Esophagus squamous epithelium (tissue), 5 donors: ENCODE measurements at regions not wholly inside any gene's neighbourhood (a gene's known extent, or its start where the extent isn't known, plus 50 kb on each side); places are given as distances from the start of the nearest gene placed in this dataset.

Source experiments
- DNase-seq: peaks from one replicate; lab custom pipeline; 2025; lab: John Stamatoyannopoulos, UW
- H3K27ac ChIP-seq, 4 donors: fragments of 200-600 bp; sonication (generic); one replicate each; pipeline ENCODE4 v1.5.1; 2016 to 2019; ENCODE audit warnings: mild to moderate bottlenecking in 1 of 4
- H3K27me3 ChIP-seq, 4 donors: fragments of 200-600 bp; sonication (generic); 1 replicate in 3 of 4; 2 replicates in 1 of 4; pipeline versions ENCODE4 v1.5.1 to v1.6.0; 2017 to 2021; ENCODE audit warnings: antibody characterized with exemption in 1 of 4
- H3K36me3 ChIP-seq, 3 donors: fragments of 200-600 bp; sonication (generic); one replicate each; pipeline ENCODE4 v1.5.1; 2016 to 2019
- H3K4me1 ChIP-seq, 3 donors: fragments of 200-600 bp; sonication (generic); one replicate each; pipeline ENCODE4 v1.5.1; 2017 to 2019
- H3K4me3 ChIP-seq, 4 donors: fragments of 200-600 bp; sonication (generic); 1 replicate in 3 of 4; 2 replicates in 1 of 4; pipeline ENCODE4 v1.5.1; 2016 to 2019; ENCODE audit warnings: mild to moderate bottlenecking in 2 of 4, moderate library complexity in 1 of 4
- H3K9me3 ChIP-seq, 3 donors: fragments of 200-600 bp; sonication (generic); one replicate each; pipeline ENCODE4 v1.5.1; 2016 to 2019
- POLR2A ChIP-seq, 4 donors: fragments of 450-650 bp; IDR thresholded peaks; one replicate each; pipeline ENCODE4 v1.6.1; 2017; ENCODE audit warnings: antibody characterized with exemption in 4 of 4, mild to moderate bottlenecking in 4 of 4, moderate library complexity in 3 of 4
- WGBS, 2 donors: methylation state at CpG; one replicate each; pipeline ENCODE4 v1.1.5; 2018; 5-methylcytosine and 5-hydroxymethylcytosine counted together
- intact Hi-C: fragments of 100-400 bp; cut with DNase I; formaldehyde crosslinking; loops from one replicate; pipeline ENCODE4 v1.15.0; 2022
- TF ChIP-seq, protein P1 (sequence below), 6 experiments: fragments of 450-650 bp in 4 of 6; fragments of 200-600 bp in 2 of 6; sonication (generic) in 2 of 6; IDR thresholded peaks; one replicate each; pipeline ENCODE4 v1.5.1; 2016 to 2019; ENCODE audit warnings: antibody characterized with exemption in 6 of 6, mild to moderate bottlenecking in 4 of 6, moderate library complexity in 4 of 6
- donor health status: DM: yes; HTN: yes; CAD: no.

DNA sequence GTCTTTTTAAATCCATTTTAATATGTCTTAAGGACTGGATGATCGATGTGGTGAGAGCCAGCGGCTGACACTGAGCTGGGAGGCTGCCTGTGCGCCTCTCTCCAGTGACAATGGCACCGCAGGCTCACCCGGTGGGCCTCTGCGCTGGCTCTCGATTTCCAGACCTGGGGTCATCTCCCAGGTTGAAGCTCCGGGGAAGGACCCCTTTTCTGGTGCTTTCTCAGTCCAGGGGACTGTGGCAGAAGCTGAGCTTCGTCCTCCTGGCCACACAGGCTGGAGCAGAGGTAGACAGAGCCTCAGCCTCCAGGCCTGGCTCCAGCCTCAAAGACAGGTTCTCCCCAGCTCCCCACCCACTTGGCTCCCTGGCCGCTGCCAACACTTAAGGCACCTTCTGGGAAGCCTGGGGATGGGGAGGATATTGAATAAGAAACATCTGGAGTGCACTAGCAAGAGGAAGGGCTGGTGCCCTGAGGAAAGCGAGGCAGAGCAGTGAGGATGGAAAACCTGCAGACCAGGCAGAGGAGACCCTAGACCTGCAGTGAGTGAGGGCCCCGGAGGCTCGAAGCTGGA is 154.2 kb upstream of the SMAD3 start:
- intact Hi-C loops = no loop called here
- Histone ChIP-seq H3K4me3 (no peak overlapping the region), H3K27ac (no peak overlapping the region), H3K4me1 (peaks cover 9 to 20% (median 10%) of the 10 kb centered on the region in 3 donors), H3K36me3 (no peaks in the 10 kb centered on the region), H3K9me3 (no peaks in the 10 kb centered on the region), H3K27me3 (peaks cover 0 to 8% (median 0%) of the 10 kb centered on the region in 4 donors)
- 78 to 83% methylated on average over 6 to 13 of the region's 13 CpGs for WGBS, 2 donors
- TF ChIP-seq POLR2A (IDR thresholded peaks at IDR 0.05) = no peak
- TF ChIP-seq, protein P1, sequence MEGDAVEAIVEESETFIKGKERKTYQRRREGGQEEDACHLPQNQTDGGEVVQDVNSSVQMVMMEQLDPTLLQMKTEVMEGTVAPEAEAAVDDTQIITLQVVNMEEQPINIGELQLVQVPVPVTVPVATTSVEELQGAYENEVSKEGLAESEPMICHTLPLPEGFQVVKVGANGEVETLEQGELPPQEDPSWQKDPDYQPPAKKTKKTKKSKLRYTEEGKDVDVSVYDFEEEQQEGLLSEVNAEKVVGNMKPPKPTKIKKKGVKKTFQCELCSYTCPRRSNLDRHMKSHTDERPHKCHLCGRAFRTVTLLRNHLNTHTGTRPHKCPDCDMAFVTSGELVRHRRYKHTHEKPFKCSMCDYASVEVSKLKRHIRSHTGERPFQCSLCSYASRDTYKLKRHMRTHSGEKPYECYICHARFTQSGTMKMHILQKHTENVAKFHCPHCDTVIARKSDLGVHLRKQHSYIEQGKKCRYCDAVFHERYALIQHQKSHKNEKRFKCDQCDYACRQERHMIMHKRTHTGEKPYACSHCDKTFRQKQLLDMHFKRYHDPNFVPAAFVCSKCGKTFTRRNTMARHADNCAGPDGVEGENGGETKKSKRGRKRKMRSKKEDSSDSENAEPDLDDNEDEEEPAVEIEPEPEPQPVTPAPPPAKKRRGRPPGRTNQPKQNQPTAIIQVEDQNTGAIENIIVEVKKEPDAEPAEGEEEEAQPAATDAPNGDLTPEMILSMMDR (IDR thresholded peaks at IDR 0.05) = no peak
- no peak for DNase-seq

DNA sequence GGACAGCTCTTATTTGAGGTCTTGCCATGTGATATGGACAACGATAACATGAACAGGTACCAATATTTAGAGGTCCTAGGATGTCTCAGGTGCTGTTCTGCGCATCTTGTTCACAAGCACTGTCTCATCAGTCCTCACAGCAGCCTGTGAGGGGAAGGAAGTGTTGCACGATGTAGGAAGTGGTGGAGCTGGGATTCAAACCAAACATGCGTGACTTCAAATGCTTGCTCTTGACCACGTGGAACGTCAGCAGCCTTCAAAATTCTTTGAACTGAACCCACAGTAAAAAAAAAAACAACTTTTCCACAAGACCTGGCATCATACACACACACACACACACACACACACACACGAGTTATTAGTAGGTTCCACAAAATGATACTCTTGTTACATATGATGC is 153.4 kb upstream of the SMAD3 start:
- peaks cover 9 to 20% (median 10%) of the 10 kb centered on the region in 3 donors for H3K4me1 ChIP-seq
- WGBS, 2 donors = 40 to 66% methylated on average over 7 of the region's 7 CpGs
- no peak overlapping the region for H3K27ac ChIP-seq
- TF ChIP-seq, protein P1 (IDR thresholded peaks at IDR 0.05) = no peak
- TF ChIP-seq POLR2A (IDR thresholded peaks at IDR 0.05) = no peak
- H3K27me3 ChIP-seq = peaks cover 0 to 8% (median 0%) of the 10 kb centered on the region in 4 donors
- no peaks in the 10 kb centered on the region for H3K36me3 ChIP-seq
- H3K4me3 ChIP-seq = no peak overlapping the region
- no peaks in the 10 kb centered on the region for H3K9me3 ChIP-seq
- DNase-seq = no peak
- intact Hi-C loops = no loop called here

DNA sequence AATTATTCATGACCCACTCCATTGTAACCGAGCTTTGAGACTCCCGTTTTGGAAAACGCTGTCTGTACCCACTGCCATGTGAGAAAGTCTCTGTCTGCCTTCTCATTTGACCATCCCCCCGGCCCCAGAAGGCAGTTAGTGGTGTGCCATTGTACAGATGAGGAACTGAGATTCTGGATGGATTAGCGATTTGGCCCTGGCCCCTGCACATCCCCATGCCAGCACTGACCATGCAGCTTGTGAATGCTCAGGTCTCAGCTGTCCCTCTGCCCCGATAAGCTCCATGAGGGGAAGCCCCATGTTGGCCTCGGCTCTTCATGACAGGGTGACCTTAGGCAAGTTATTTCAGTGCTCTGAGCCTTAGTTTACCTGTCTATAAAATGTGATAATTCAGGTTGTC is 153.0 kb upstream of the SMAD3 start:
- 60 to 70% methylated on average over 5 of the region's 7 CpGs for WGBS, 2 donors
- Histone ChIP-seq H3K4me3 (no peak overlapping the region), H3K27ac (no peak overlapping the region), H3K9me3 (no peaks in the 10 kb centered on the region), H3K36me3 (no peaks in the 10 kb centered on the region), H3K4me1 (peaks cover 9 to 17% (median 10%) of the 10 kb centered on the region in 3 donors), H3K27me3 (peaks cover 0 to 8% (median 0%) of the 10 kb centered on the region in 4 donors)
- no peak for TF ChIP-seq POLR2A (IDR thresholded peaks at IDR 0.05)
- TF ChIP-seq, protein P1 (IDR thresholded peaks at IDR 0.05) = no peak
- intact Hi-C loops = no loop called here
- no peak for DNase-seq

DNA sequence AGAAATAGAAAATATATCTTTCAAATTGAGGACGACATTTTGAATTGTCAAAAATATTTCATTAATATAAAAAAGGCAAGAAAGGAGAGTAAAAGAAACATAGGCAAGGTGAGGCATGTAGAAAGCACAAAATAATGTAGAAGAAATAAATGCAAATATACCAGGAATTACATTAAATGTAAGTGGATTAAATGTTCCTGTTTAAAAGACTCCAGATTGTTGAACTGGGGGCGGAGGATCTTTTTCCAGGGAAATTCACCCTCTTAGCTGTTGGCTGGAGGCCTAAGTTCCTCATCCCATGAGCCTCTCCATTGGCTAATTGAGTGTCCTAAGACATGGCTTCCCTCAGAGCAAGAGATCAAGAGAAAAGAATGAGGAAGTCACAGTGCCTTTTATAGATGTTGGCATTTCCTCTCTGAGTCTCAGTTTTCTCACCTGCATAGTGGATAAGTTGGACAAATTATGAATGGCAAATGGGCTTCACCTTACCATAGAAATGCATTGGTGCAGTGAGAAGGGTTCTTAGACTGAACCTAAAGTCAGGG is 147.4 kb upstream of the SMAD3 start:
- H3K36me3 ChIP-seq = no peaks in the 10 kb centered on the region
- H3K4me1 ChIP-seq = peaks cover 0 to 14% (median 4%) of the 10 kb centered on the region in 3 donors

DNA sequence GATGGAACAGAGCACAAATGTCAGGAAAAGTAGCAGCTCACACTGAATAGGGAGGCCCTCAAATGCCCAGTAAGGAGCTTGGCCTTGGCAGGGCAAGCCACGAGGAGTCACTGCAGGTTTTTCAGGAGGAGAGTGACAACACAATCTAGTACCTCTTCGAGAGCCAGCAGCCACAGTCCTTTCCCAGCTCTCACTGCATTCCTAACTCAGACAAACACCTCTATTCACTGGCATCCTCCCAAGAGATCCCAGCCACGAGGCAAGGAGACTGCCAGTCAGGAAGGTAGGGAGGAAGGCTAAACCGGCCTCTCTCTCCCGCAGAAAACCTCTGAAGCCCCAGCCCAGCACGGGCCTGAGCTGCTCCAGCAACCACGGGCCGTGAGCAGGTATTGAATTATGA is 146.0 kb upstream of the SMAD3 start:
- peaks cover 0 to 14% (median 4%) of the 10 kb centered on the region in 3 donors for H3K4me1 ChIP-seq
- DNase-seq = no peak
- H3K27ac ChIP-seq = no peak overlapping the region
- H3K9me3 ChIP-seq = peaks cover 0 to 18% (median 6%) of the 10 kb centered on the region in 3 donors
- intact Hi-C loops = no loop called here
- no peak overlapping the region for H3K4me3 ChIP-seq
- 43 to 52% methylated on average over 8 of the region's 8 CpGs for WGBS, 2 donors
- peaks cover 0 to 8% (median 0%) of the 10 kb centered on the region in 4 donors for H3K27me3 ChIP-seq
- H3K36me3 ChIP-seq = no peaks in the 10 kb centered on the region
- TF ChIP-seq POLR2A (IDR thresholded peaks at IDR 0.05) = no peak
- TF ChIP-seq, protein P1 (IDR thresholded peaks at IDR 0.05) = no peak

More for the DNA sequence above, 147.4 kb upstream of the SMAD3 start:
- Histone ChIP-seq H3K27me3 (peaks cover 0 to 8% (median 0%) of the 10 kb centered on the region in 4 donors), H3K4me3 (no peak overlapping the region), H3K9me3 (peaks cover 0 to 16% (median 5%) of the 10 kb centered on the region in 3 donors), H3K27ac (no peak overlapping the region)
- no peak for DNase-seq
- TF ChIP-seq, protein P1 (IDR thresholded peaks at IDR 0.05) = no peak
- no peak for TF ChIP-seq POLR2A (IDR thresholded peaks at IDR 0.05)
- intact Hi-C loops = no loop called here
- WGBS, 2 donors = 89 to 93% methylated on average over 2 of the region's 2 CpGs
